Tibial artery (tissue), 4 donors: ENCODE measurements at regions not wholly inside any gene's neighbourhood (a gene's known extent, or its start where the extent isn't known, plus 50 kb on each side); places are given as distances from the start of the nearest gene placed in this dataset.

Experiments used
- DNase-seq, 2 donors: peaks; one replicate each; pipeline ENCODE4 v3.0.0-alpha.2; 2019
- H3K27ac ChIP-seq, 2 donors: fragments of 200-600 bp; sonication (generic) in 1 of 2; 1 replicate in 1 of 2; 2 replicates in 1 of 2; pipeline ENCODE4 v1.5.1; 2018 to 2019; ENCODE audit warnings: mild to moderate bottlenecking in 1 of 2
- H3K27me3 ChIP-seq, 2 donors: fragments of 200-600 bp; sonication (generic) in 1 of 2; one replicate each; pipeline versions ENCODE4 v1.5.1 to v1.6.0; 2016 to 2019
- H3K36me3 ChIP-seq, 3 donors: fragments of 200-600 bp; sonication (generic) in 2 of 3; one replicate each; pipeline ENCODE4 v1.5.1; 2016 to 2019; ENCODE audit warnings: mild to moderate bottlenecking in 2 of 3
- H3K4me1 ChIP-seq, 4 donors: fragments of 200-600 bp; sonication (generic) in 2 of 4; 1 replicate in 3 of 4; 2 replicates in 1 of 4; pipeline ENCODE4 v1.5.1; 2016 to 2019
- H3K4me3 ChIP-seq, 2 donors: fragments of 200-600 bp; sonication (generic) in 1 of 2; 1 replicate in 1 of 2; 2 replicates in 1 of 2; pipeline ENCODE4 v1.5.1; 2018 to 2019; ENCODE audit warnings: mild to moderate bottlenecking in 2 of 2
- H3K9me3 ChIP-seq, 3 donors: fragments of 200-600 bp; sonication (generic) in 1 of 3; one replicate each; pipeline ENCODE4 v1.5.1; 2016 to 2019
- intact Hi-C: fragments of 100-400 bp; cut with DNase I; formaldehyde crosslinking; loops from one replicate; pipeline ENCODE4 v1.15.0; 2023; ENCODE audit warnings: low total_unique reads
- TF ChIP-seq, protein P1 (sequence below), 2 experiments: fragments of 200-600 bp in 1 of 2; fragments of 450-650 bp in 1 of 2; IDR thresholded peaks; one replicate each; pipeline ENCODE4 v1.5.1; 2017 to 2019; ENCODE audit warnings: antibody characterized with exemption in 2 of 2, mild to moderate bottlenecking in 1 of 2, moderate library complexity in 1 of 2

DNA sequence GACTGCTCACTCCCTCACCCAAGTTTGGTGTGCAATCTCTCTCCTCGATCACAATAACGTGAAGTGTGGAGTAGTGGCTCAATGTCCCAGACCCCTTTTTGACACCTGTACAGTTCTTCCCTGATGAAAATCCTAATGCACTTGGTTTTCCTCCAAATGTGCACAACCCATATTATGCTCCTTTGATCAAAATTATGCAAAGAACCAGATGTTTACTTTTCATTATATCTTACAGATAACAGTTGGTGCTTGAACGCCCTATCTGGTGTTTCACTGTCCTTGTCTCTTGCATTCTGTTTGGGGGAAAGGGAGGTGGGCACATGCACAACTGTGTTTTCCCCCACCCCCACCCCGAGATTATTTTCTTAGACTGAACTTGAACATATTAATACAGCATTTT is 85.0 kb upstream of the CREB1 start:
- no peak for DNase-seq
- H3K27ac ChIP-seq, result no peak overlapping the region
- no peak overlapping the region for H3K4me3 ChIP-seq
- H3K4me1 ChIP-seq, result peaks cover 0 to 3% (median 0%) of the 10 kb centered on the region in 4 donors
- H3K27me3 ChIP-seq, result no peaks in the 10 kb centered on the region
- no peaks in the 10 kb centered on the region for H3K36me3 ChIP-seq
- TF ChIP-seq, protein P1, sequence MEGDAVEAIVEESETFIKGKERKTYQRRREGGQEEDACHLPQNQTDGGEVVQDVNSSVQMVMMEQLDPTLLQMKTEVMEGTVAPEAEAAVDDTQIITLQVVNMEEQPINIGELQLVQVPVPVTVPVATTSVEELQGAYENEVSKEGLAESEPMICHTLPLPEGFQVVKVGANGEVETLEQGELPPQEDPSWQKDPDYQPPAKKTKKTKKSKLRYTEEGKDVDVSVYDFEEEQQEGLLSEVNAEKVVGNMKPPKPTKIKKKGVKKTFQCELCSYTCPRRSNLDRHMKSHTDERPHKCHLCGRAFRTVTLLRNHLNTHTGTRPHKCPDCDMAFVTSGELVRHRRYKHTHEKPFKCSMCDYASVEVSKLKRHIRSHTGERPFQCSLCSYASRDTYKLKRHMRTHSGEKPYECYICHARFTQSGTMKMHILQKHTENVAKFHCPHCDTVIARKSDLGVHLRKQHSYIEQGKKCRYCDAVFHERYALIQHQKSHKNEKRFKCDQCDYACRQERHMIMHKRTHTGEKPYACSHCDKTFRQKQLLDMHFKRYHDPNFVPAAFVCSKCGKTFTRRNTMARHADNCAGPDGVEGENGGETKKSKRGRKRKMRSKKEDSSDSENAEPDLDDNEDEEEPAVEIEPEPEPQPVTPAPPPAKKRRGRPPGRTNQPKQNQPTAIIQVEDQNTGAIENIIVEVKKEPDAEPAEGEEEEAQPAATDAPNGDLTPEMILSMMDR (IDR thresholded peaks at IDR 0.05), result no peak
- H3K9me3 ChIP-seq, result no peaks in the 10 kb centered on the region
- intact Hi-C loops, result no loop called here

DNA sequence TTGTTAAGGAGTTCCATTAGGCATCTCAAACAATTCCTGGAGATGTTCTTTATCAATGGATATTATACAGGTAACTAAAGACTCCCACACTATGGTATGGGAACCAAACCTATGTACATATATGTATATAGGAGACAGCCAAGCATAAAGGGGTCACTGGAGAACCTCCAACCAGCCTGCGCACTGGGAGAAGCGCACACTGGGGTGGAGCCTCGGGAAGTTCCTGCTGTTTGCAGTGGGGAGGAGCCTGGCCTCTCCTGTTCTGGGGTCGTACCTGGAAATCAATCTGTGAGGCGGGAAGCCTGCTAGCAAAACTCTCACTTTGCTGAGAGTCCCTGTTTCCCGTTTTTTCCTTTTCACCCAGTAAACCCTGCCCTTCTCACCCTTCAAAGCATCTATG is 83.1 kb upstream of the CREB1 start:
- Histone ChIP-seq H3K27me3 (no peaks in the 10 kb centered on the region), H3K4me1 (peaks cover 0 to 3% (median 0%) of the 10 kb centered on the region in 4 donors), H3K36me3 (no peaks in the 10 kb centered on the region), H3K9me3 (no peaks in the 10 kb centered on the region), H3K27ac (no peak overlapping the region), H3K4me3 (no peak overlapping the region)
- no peak for DNase-seq
- intact Hi-C loops, result no loop called here
- TF ChIP-seq, protein P1 (IDR thresholded peaks at IDR 0.05), result no peak

DNA sequence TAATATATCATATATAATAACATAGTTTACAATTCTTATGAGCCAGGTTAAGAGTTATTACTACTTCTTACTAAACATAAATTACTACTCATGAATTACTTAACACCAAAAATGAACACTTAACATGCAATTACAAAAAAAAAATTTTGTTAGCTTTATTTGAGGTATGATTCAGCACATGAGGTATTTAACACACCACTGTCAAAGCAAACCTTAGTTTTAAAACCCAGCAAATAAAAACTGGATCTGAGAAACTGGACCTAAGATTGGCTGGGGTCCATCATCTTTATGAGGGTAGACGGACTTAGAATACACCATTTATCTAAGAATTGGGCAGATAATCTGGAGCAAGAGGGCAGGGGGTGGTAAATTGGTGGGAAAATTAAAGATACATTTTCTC is 81.8 kb upstream of the CREB1 start:
- Histone ChIP-seq H3K4me1 (peaks cover 0 to 3% (median 0%) of the 10 kb centered on the region in 4 donors), H3K36me3 (no peaks in the 10 kb centered on the region), H3K4me3 (no peak overlapping the region), H3K27ac (no peak overlapping the region), H3K9me3 (no peaks in the 10 kb centered on the region), H3K27me3 (no peaks in the 10 kb centered on the region)
- intact Hi-C loops, result no loop called here
- TF ChIP-seq, protein P1 (IDR thresholded peaks at IDR 0.05), result no peak
- DNase-seq, result no peak

DNA sequence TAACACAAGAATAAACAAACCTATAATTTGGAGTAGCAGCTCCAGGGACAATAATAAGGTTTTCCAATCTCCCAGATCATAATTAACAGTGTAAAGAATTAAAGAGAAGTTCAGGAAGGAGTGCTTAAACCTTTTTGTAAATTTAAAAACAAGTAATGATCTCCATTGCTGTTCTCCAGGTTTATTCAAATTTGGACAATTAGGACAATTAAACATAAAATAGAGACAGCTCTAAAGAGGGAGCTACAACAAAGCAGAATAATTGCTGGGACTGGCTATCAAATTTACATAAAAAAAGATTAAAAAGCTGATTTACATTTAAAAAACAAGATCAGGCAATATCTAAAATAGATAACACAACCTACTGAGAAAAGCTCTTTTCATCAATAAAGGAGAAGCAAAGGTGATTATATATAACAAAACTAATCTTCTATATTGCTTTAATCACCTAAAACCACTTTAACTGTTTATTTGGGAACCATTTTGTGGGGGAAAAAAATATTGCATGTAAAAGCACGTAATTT is 80.1 kb upstream of the CREB1 start:
- no peak for DNase-seq
- Histone ChIP-seq H3K27me3 (no peaks in the 10 kb centered on the region), H3K9me3 (no peaks in the 10 kb centered on the region), H3K27ac (no peak overlapping the region), H3K4me1 (peaks cover 0 to 3% (median 0%) of the 10 kb centered on the region in 4 donors), H3K36me3 (no peaks in the 10 kb centered on the region), H3K4me3 (no peak overlapping the region)
- intact Hi-C loops, result no loop called here
- TF ChIP-seq, protein P1 (IDR thresholded peaks at IDR 0.05), result no peak

DNA sequence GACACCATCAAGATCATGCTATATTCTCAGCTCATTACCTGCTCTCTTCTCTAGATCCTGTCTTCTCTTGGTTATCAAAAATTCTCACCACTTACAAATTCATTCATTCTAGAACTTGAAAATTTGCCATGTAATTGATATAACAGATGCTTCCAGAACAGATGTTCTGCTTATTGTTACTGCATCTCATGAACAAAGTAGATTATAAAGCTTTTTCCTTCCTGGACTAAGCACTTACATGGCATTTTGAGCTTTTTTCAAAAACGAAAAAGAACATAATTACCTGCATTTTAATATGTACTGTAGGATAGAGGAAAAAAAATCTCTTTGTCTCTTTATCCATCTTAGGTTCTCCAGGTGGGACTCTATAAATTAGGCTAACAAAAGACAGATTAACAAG is 79.6 kb upstream of the CREB1 start:
- Histone ChIP-seq H3K9me3 (no peaks in the 10 kb centered on the region), H3K27ac (no peak overlapping the region), H3K4me1 (peaks cover 0 to 3% (median 0%) of the 10 kb centered on the region in 4 donors), H3K27me3 (no peaks in the 10 kb centered on the region), H3K4me3 (no peak overlapping the region), H3K36me3 (no peaks in the 10 kb centered on the region)
- intact Hi-C loops, result no loop called here
- TF ChIP-seq, protein P1 (IDR thresholded peaks at IDR 0.05), result no peak
- DNase-seq, result no peak

DNA sequence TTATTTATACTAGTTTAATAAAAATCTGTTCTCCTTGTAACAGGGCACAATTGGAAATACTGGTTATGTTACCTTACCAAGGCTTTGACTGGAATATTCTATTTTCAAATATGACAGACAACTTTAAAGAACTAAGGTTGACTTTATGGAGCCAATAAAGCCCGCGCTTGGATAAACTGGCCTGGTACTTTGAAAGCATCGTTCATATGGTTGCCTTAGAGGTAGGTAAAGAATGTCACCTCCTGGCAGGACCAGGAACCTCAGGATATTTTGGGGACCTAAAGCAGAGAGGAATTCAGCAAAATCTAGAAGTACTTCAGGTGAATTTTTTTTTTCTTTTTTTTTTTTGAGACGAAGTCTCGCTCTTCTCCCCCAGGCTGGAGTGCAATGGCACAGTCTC is 71.2 kb upstream of the CREB1 start:
- no peak overlapping the region for H3K4me3 ChIP-seq
- no peaks in the 10 kb centered on the region for H3K9me3 ChIP-seq
- H3K4me1 ChIP-seq, result no peaks in the 10 kb centered on the region
- intact Hi-C loops, result no loop called here
- no peak for DNase-seq
- H3K36me3 ChIP-seq, result no peaks in the 10 kb centered on the region
- H3K27me3 ChIP-seq, result no peaks in the 10 kb centered on the region
- TF ChIP-seq, protein P1 (IDR thresholded peaks at IDR 0.05), result no peak
- H3K27ac ChIP-seq, result no peak overlapping the region
